Spleen (tissue), 7 donors: ENCODE measurements at regions not wholly inside any gene's neighbourhood (a gene's known extent, or its start where the extent isn't known, plus 50 kb on each side); places are given as distances from the start of the nearest gene placed in this dataset.

Experiments used
- POLR2A ChIP-seq, 3 donors: fragments of 450-650 bp; IDR thresholded peaks; one replicate each; pipeline ENCODE4 v1.5.1; 2017; ENCODE audit warnings: antibody characterized with exemption in 3 of 3, mild to moderate bottlenecking in 1 of 3
- POLR2AphosphoS5 ChIP-seq, 3 donors: sonication (generic); formaldehyde crosslinking; IDR thresholded peaks; one replicate each; pipeline ENCODE4 v1.5.1; 2017; ENCODE audit warnings: antibody characterized with exemption in 3 of 3
- TF ChIP-seq, protein P1 (sequence below), 11 experiments: fragments of 200-600 bp in 7 of 11; fragments of 450-650 bp in 4 of 11; sonication (generic) in 4 of 11; IDR thresholded peaks in 8 of 11; conservative IDR thresholded peaks in 3 of 11; 1 replicate in 7 of 11; 2 replicates in 4 of 11; pipeline versions ENCODE4 v1.4.0 to v1.8.0; 2016 to 2021; ENCODE audit warnings: antibody characterized with exemption in 11 of 11, inconsistent platforms in 4 of 11, mild to moderate bottlenecking in 1 of 11
- donor health status: DM: no; HTN: no; CAD: no; lungs with moderate emphysema.
- donor health status: DM: no; HTN: no; CAD: no.
- donor health status: DM: no; HTN: no; CAD: no.

DNA sequence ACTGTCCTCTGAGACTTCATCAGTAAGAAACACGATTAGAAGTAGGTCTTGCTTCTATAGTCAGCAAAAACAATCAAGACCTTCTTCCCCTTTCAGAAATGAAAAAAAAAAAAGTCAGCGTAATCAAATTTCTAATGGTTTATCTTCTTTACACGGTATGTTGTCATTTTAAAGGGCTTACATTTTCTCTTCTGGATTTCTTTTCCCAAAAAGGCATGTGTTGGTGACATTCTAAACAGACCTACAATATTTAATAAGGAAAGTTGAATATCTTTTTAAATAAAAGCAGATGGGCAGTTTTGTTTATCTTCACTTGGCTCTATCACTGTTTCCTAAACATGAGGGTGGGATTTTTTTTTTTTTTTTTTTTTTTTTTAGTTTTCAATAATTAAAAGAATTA is 197.3 kb upstream of the ADAMTS9 start:
- TF ChIP-seq, protein P1, sequence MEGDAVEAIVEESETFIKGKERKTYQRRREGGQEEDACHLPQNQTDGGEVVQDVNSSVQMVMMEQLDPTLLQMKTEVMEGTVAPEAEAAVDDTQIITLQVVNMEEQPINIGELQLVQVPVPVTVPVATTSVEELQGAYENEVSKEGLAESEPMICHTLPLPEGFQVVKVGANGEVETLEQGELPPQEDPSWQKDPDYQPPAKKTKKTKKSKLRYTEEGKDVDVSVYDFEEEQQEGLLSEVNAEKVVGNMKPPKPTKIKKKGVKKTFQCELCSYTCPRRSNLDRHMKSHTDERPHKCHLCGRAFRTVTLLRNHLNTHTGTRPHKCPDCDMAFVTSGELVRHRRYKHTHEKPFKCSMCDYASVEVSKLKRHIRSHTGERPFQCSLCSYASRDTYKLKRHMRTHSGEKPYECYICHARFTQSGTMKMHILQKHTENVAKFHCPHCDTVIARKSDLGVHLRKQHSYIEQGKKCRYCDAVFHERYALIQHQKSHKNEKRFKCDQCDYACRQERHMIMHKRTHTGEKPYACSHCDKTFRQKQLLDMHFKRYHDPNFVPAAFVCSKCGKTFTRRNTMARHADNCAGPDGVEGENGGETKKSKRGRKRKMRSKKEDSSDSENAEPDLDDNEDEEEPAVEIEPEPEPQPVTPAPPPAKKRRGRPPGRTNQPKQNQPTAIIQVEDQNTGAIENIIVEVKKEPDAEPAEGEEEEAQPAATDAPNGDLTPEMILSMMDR (IDR thresholded peaks at IDR 0.05 in 8 of 11, conservative IDR thresholded peaks at IDR 0.05 in 3 of 11) = no peak
- TF ChIP-seq POLR2A (IDR thresholded peaks at IDR 0.05) (no peak), POLR2AphosphoS5 (IDR thresholded peaks at IDR 0.05) (no peak)
